IPS-20b (cell line): ENCODE measurements at regions not wholly inside any gene's neighbourhood (a gene's known extent, or its start where the extent isn't known, plus 50 kb on each side); places are given as distances from the start of the nearest gene placed in this dataset.

Experiments used
- H3K27ac ChIP-seq: one replicate; pipeline ENCODE4 v1.5.1; 2013; ENCODE audit warnings: low read length
- H3K27me3 ChIP-seq: 2 replicates; pipeline ENCODE4 v1.6.1; 2013; ENCODE audit warnings: mild to moderate bottlenecking, low read length, inconsistent platforms; ENCODE audit not compliant: insufficient read depth
- H3K36me3 ChIP-seq: 2 replicates; pipeline ENCODE4 v1.6.1; 2013; ENCODE audit warnings: low read depth, mild to moderate bottlenecking, inconsistent platforms, low read length, moderate library complexity; ENCODE audit not compliant: insufficient read depth
- H3K4me1 ChIP-seq: 2 replicates; pipeline ENCODE4 v1.6.1; 2013; ENCODE audit warnings: mild to moderate bottlenecking, control low read depth, inconsistent platforms, low read length, moderate library complexity; ENCODE audit not compliant: insufficient read depth
- H3K4me3 ChIP-seq: 2 replicates; pipeline ENCODE4 v1.5.1; 2013; ENCODE audit warnings: mild to moderate bottlenecking, low read length, inconsistent platforms
- H3K9ac ChIP-seq: 2 replicates; pipeline ENCODE4 v1.6.1; 2013; ENCODE audit warnings: low read depth, mild to moderate bottlenecking, inconsistent platforms, low read length, moderate library complexity
- H3K9me3 ChIP-seq: 2 replicates; pipeline ENCODE4 v1.6.1; 2013; ENCODE audit warnings: mild to moderate bottlenecking, low read depth, low read length, inconsistent platforms; ENCODE audit not compliant: insufficient read depth

GRCh38 chr5:92470770-92471169 lies 1087.7 kb upstream of the ARRDC3 start:
- H3K27me3 ChIP-seq, result no peaks in the 10 kb centered on the region

GRCh38 chr5:92468295-92468694 lies 1085.2 kb upstream of the ARRDC3 start:
- no peak overlapping the region for H3K27ac ChIP-seq
- no peak overlapping the region for H3K4me3 ChIP-seq
- H3K9ac ChIP-seq, result no peak overlapping the region

More at GRCh38 chr5:92470770-92471169, 1087.7 kb upstream of the ARRDC3 start:
- no peak overlapping the region for H3K27ac ChIP-seq
- no peak overlapping the region for H3K4me3 ChIP-seq
- H3K4me1 ChIP-seq, result no peaks in the 10 kb centered on the region
- no peaks in the 10 kb centered on the region for H3K36me3 ChIP-seq
- H3K9me3 ChIP-seq, result peaks cover 11% of the 10 kb centered on the region; the same call in 1 of the 2 replicates
- H3K9ac ChIP-seq, result no peak overlapping the region

GRCh38 chr5:92467695-92468094 lies 1084.6 kb upstream of the ARRDC3 start:
- H3K9ac ChIP-seq, result no peak overlapping the region
- no peaks in the 10 kb centered on the region for H3K27me3 ChIP-seq
- H3K4me3 ChIP-seq, result no peak overlapping the region
- no peaks in the 10 kb centered on the region for H3K9me3 ChIP-seq
- no peaks in the 10 kb centered on the region for H3K36me3 ChIP-seq
- no peak overlapping the region for H3K27ac ChIP-seq
- no peaks in the 10 kb centered on the region for H3K4me1 ChIP-seq

More at GRCh38 chr5:92468295-92468694, 1085.2 kb upstream of the ARRDC3 start:
- H3K36me3 ChIP-seq, result no peaks in the 10 kb centered on the region
- no peaks in the 10 kb centered on the region for H3K4me1 ChIP-seq
- no peaks in the 10 kb centered on the region for H3K27me3 ChIP-seq
- H3K9me3 ChIP-seq, result peaks cover 5% of the 10 kb centered on the region; the same call in 1 of the 2 replicates

GRCh38 chr5:92460505-92460904 lies 1077.4 kb upstream of the ARRDC3 start:
- Histone ChIP-seq H3K9me3 (no peaks in the 10 kb centered on the region), H3K4me1 (no peaks in the 10 kb centered on the region), H3K27ac (no peak overlapping the region), H3K4me3 (no peak overlapping the region), H3K9ac (no peak overlapping the region), H3K27me3 (no peaks in the 10 kb centered on the region), H3K36me3 (no peaks in the 10 kb centered on the region)

GRCh38 chr5:92459654-92460053 lies 1076.5 kb upstream of the ARRDC3 start:
- no peak overlapping the region for H3K27ac ChIP-seq
- H3K9ac ChIP-seq, result no peak overlapping the region
- H3K9me3 ChIP-seq, result no peaks in the 10 kb centered on the region
- H3K27me3 ChIP-seq, result no peaks in the 10 kb centered on the region
- H3K4me3 ChIP-seq, result no peak overlapping the region
- no peaks in the 10 kb centered on the region for H3K36me3 ChIP-seq
- H3K4me1 ChIP-seq, result no peaks in the 10 kb centered on the region

- Histone ChIP-seq H3K36me3 (no peaks in the 10 kb centered on the region), H3K4me3 (no peak overlapping the region), H3K27me3 (no peaks in the 10 kb centered on the region), H3K4me1 (no peaks in the 10 kb centered on the region), H3K9me3 (no peaks in the 10 kb centered on the region), H3K9ac (no peak overlapping the region), H3K27ac (no peak overlapping the region)
These were observed 1071.9 kb upstream of the ARRDC3 start for GRCh38 chr5:92455011-92455410.

- Histone ChIP-seq H3K4me3 (no peak overlapping the region), H3K4me1 (no peaks in the 10 kb centered on the region), H3K27ac (no peak overlapping the region), H3K9me3 (no peaks in the 10 kb centered on the region), H3K36me3 (no peaks in the 10 kb centered on the region), H3K9ac (no peak overlapping the region), H3K27me3 (no peaks in the 10 kb centered on the region)
These were observed 1061.8 kb upstream of the ARRDC3 start for GRCh38 chr5:92444888-92445287.

GRCh38 chr5:92435781-92436180 lies 1052.7 kb upstream of the ARRDC3 start:
- H3K27ac ChIP-seq, result no peak overlapping the region
- H3K9ac ChIP-seq, result no peak overlapping the region
- no peaks in the 10 kb centered on the region for H3K36me3 ChIP-seq
- H3K9me3 ChIP-seq, result peaks cover 22% of the 10 kb centered on the region
- no peaks in the 10 kb centered on the region for H3K4me1 ChIP-seq
- H3K4me3 ChIP-seq, result no peak overlapping the region
- no peaks in the 10 kb centered on the region for H3K27me3 ChIP-seq

GRCh38 chr5:92429646-92430045 lies 1046.5 kb upstream of the ARRDC3 start:
- no peak overlapping the region for H3K9ac ChIP-seq
- no peak overlapping the region for H3K27ac ChIP-seq
- no peaks in the 10 kb centered on the region for H3K36me3 ChIP-seq
- no peaks in the 10 kb centered on the region for H3K4me1 ChIP-seq
- peaks cover 20% of the 10 kb centered on the region; the same call in 1 of the 2 replicates for H3K9me3 ChIP-seq
- H3K27me3 ChIP-seq, result no peaks in the 10 kb centered on the region
- no peak overlapping the region for H3K4me3 ChIP-seq

GRCh38 chr5:92428415-92428814 lies 1045.3 kb upstream of the ARRDC3 start:
- Histone ChIP-seq H3K4me3 (no peak overlapping the region), H3K27ac (no peak overlapping the region), H3K27me3 (no peaks in the 10 kb centered on the region), H3K9ac (no peak overlapping the region), H3K36me3 (no peaks in the 10 kb centered on the region), H3K9me3 (peaks cover 21% of the 10 kb centered on the region; the same call in 1 of the 2 replicates), H3K4me1 (no peaks in the 10 kb centered on the region)

- H3K36me3 ChIP-seq, result no peaks in the 10 kb centered on the region
- no peak overlapping the region for H3K4me3 ChIP-seq
These were observed 1041.8 kb upstream of the ARRDC3 start for GRCh38 chr5:92424785-92425426.

GRCh38 chr5:92421942-92422341 lies 1038.8 kb upstream of the ARRDC3 start:
- Histone ChIP-seq H3K36me3 (no peaks in the 10 kb centered on the region), H3K4me1 (no peaks in the 10 kb centered on the region), H3K27ac (no peak overlapping the region), H3K9ac (no peak overlapping the region), H3K9me3 (peaks cover 58% of the 10 kb centered on the region), H3K4me3 (no peak overlapping the region; the same call in 1 of the 2 replicates), H3K27me3 (no peaks in the 10 kb centered on the region)

More at GRCh38 chr5:92424785-92425426, 1041.8 kb upstream of the ARRDC3 start:
- Histone ChIP-seq H3K9ac (no peak overlapping the region), H3K4me1 (no peaks in the 10 kb centered on the region), H3K27ac (no peak overlapping the region), H3K9me3 (peaks cover 54% of the 10 kb centered on the region), H3K27me3 (no peaks in the 10 kb centered on the region)
